Spleen (tissue), 11 donors: ENCODE measurements at regions not wholly inside any gene's neighbourhood (a gene's known extent, or its start where the extent isn't known, plus 50 kb on each side); places are given as distances from the start of the nearest gene placed in this dataset.

Experiments used
- DNase-seq: peaks from one replicate; pipeline ENCODE4 v3.0.0-alpha.2; 2020
- H3K27ac ChIP-seq, 8 donors: fragments of 200-600 bp; sonication (generic) in 7 of 8; 1 replicate in 4 of 8; 2 replicates in 4 of 8; pipeline versions ENCODE4 v1.5.0 to v1.8.0; 2016 to 2021; ENCODE audit warnings: inconsistent platforms in 4 of 8, mild to moderate bottlenecking in 4 of 8, moderate library complexity in 1 of 8
- H3K27me3 ChIP-seq, 7 donors: fragments of 200-600 bp; sonication (generic) in 6 of 7; replicated peaks in 1 of 7; 1 replicate in 4 of 7; 2 replicates in 3 of 7; pipeline versions ENCODE4 v1.5.0 to v1.8.0; 2016 to 2021; ENCODE audit warnings: inconsistent platforms in 3 of 7, mild to moderate bottlenecking in 1 of 7
- H3K36me3 ChIP-seq, 6 donors: fragments of 200-600 bp; sonication (generic) in 5 of 6; 1 replicate in 4 of 6; 2 replicates in 2 of 6; pipeline versions ENCODE4 v1.5.0 to v1.8.0; 2016 to 2021; ENCODE audit warnings: inconsistent platforms in 2 of 6
- H3K4me1 ChIP-seq, 6 donors: fragments of 200-600 bp; sonication (generic) in 5 of 6; 1 replicate in 3 of 6; 2 replicates in 3 of 6; pipeline versions ENCODE4 v1.5.0 to v1.8.0; 2016 to 2021; ENCODE audit warnings: inconsistent platforms in 3 of 6
- H3K4me3 ChIP-seq, 8 donors: fragments of 200-600 bp; sonication (generic) in 7 of 8; 1 replicate in 4 of 8; 2 replicates in 4 of 8; pipeline versions ENCODE4 v1.5.0 to v1.8.0; 2016 to 2021; ENCODE audit warnings: inconsistent platforms in 4 of 8, mild to moderate bottlenecking in 4 of 8, moderate library complexity in 2 of 8
- H3K9me3 ChIP-seq, 8 donors: fragments of 200-600 bp; sonication (generic) in 7 of 8; 1 replicate in 4 of 8; 2 replicates in 4 of 8; pipeline versions ENCODE4 v1.5.0 to v1.8.0; 2016 to 2021; ENCODE audit warnings: inconsistent platforms in 4 of 8
- CTCF ChIP-seq, 11 experiments: fragments of 200-600 bp in 7 of 11; fragments of 450-650 bp in 4 of 11; sonication (generic) in 4 of 11; IDR thresholded peaks in 8 of 11; conservative IDR thresholded peaks in 3 of 11; 1 replicate in 7 of 11; 2 replicates in 4 of 11; pipeline versions ENCODE4 v1.4.0 to v1.8.0; 2016 to 2021; ENCODE audit warnings: antibody characterized with exemption in 11 of 11, inconsistent platforms in 4 of 11, mild to moderate bottlenecking in 1 of 11
- POLR2A ChIP-seq, 3 donors: fragments of 450-650 bp; IDR thresholded peaks; one replicate each; pipeline ENCODE4 v1.5.1; 2017; ENCODE audit warnings: antibody characterized with exemption in 3 of 3, mild to moderate bottlenecking in 1 of 3
- POLR2AphosphoS5 ChIP-seq, 3 donors: sonication (generic); formaldehyde crosslinking; IDR thresholded peaks; one replicate each; pipeline ENCODE4 v1.5.1; 2017; ENCODE audit warnings: antibody characterized with exemption in 3 of 3
- WGBS, 5 donors: extraction: QIAGEN DNeasy Blood & Tissue Kit in 3 of 5; methylation state at CpG; one replicate each; pipeline versions ENCODE4 v1.1.5 to v1.1.7; 2013 to 2018; 5-methylcytosine and 5-hydroxymethylcytosine counted together
- intact Hi-C: fragments of 100-400 bp; cut with DNase I; formaldehyde crosslinking; loops from one replicate; pipeline ENCODE4 v1.15.0; 2023; ENCODE audit warnings: low total_unique reads
- donor health status: healthy with polysubstance abuse.
- donor health status: DM: no; HTN: no; CAD: no; lungs with moderate emphysema.
- donor health status: DM: no; HTN: no; CAD: no.
- donor health status: Bipolar disorder and iron deficiency.
- donor health status: healthy.
- donor health status: DM: no; HTN: no; CAD: no.
- donor health status: DM: yes; HTN: yes; CAD: no.

GRCh38 chr21:15195768-15196167, 131.0 kb upstream of the NRIP1 start:
- Histone ChIP-seq H3K4me3 (no peak overlapping the region), H3K27ac (no peak overlapping the region), H3K36me3 (no peaks in the 10 kb centered on the region), H3K27me3 (no peaks in the 10 kb centered on the region), H3K9me3 (no peaks in the 10 kb centered on the region), H3K4me1 (no peaks in the 10 kb centered on the region)
- intact Hi-C loops, result no loop called here
- no peak for DNase-seq
- TF ChIP-seq POLR2A (IDR thresholded peaks at IDR 0.05) (no peak), POLR2AphosphoS5 (IDR thresholded peaks at IDR 0.05) (no peak), CTCF (IDR thresholded peaks at IDR 0.05 in 8 of 11, conservative IDR thresholded peaks at IDR 0.05 in 3 of 11) (no peak)
- 86 to 100% (median 94%) methylated on average over 1 of the region's 1 CpG for WGBS, 5 donors

GRCh38 chr21:15197696-15198095, 132.9 kb upstream of the NRIP1 start:
- Histone ChIP-seq H3K9me3 (no peaks in the 10 kb centered on the region), H3K4me3 (no peak overlapping the region), H3K27ac (no peak overlapping the region), H3K4me1 (no peaks in the 10 kb centered on the region), H3K27me3 (no peaks in the 10 kb centered on the region), H3K36me3 (no peaks in the 10 kb centered on the region)
- WGBS, 5 donors, result 76 to 83% (median 82%) methylated on average over 2 of the region's 2 CpGs
- intact Hi-C loops, result no loop called here
- TF ChIP-seq POLR2A (IDR thresholded peaks at IDR 0.05) (no peak), POLR2AphosphoS5 (IDR thresholded peaks at IDR 0.05) (no peak), CTCF (IDR thresholded peaks at IDR 0.05 in 8 of 11, conservative IDR thresholded peaks at IDR 0.05 in 3 of 11) (no peak)
- DNase-seq, result no peak

- Histone ChIP-seq H3K9me3 (no peaks in the 10 kb centered on the region), H3K4me1 (no peaks in the 10 kb centered on the region), H3K36me3 (no peaks in the 10 kb centered on the region), H3K4me3 (no peak overlapping the region), H3K27me3 (no peaks in the 10 kb centered on the region), H3K27ac (no peak overlapping the region)
- WGBS, 5 donors, result 83 to 91% (median 86%) methylated on average over 8 of the region's 8 CpGs
- no peak for DNase-seq
- intact Hi-C loops, result no loop called here
- TF ChIP-seq POLR2AphosphoS5 (IDR thresholded peaks at IDR 0.05) (no peak), POLR2A (IDR thresholded peaks at IDR 0.05) (no peak), CTCF (IDR thresholded peaks at IDR 0.05 in 8 of 11, conservative IDR thresholded peaks at IDR 0.05 in 3 of 11) (no peak)
Observed at GRCh38 chr21:15199414-15200383, 134.9 kb upstream of the NRIP1 start.

GRCh38 chr21:15203740-15204139, 138.9 kb upstream of the NRIP1 start:
- Histone ChIP-seq H3K4me1 (peaks cover 4 to 17% (median 9%) of the 10 kb centered on the region in 6 donors), H3K27me3 (no peaks in the 10 kb centered on the region), H3K4me3 (no peak overlapping the region), H3K27ac (no peak overlapping the region), H3K9me3 (no peaks in the 10 kb centered on the region), H3K36me3 (no peaks in the 10 kb centered on the region)
- 71 to 82% (median 75%) methylated on average over 3 of the region's 3 CpGs for WGBS, 5 donors
- intact Hi-C loops, result no loop called here
- no peak for TF ChIP-seq POLR2AphosphoS5 (IDR thresholded peaks at IDR 0.05)
- DNase-seq, result no peak
